LNCaP clone FGC (cell line): ENCODE measurements at regions not wholly inside any gene's neighbourhood (a gene's known extent, or its start where the extent isn't known, plus 50 kb on each side); places are given as distances from the start of the nearest gene placed in this dataset.
A peak's percentile ranks its signal among the peaks of the same experiment; 100 is the strongest.

Source experiments
- DNase-seq: peaks from one replicate; pipeline ENCODE4 v3.0.0-alpha.2; 2011; ENCODE audit warnings: low read depth
- H3K4me3 ChIP-seq: 2 replicates; pipeline ENCODE4 v1.5.1; 2011; ENCODE audit warnings: mild to moderate bottlenecking, low read depth, low read length, control low read depth
- TF ChIP-seq, protein P1 (sequence below): IDR thresholded peaks from 2 replicates; pipeline ENCODE4 v1.5.1; 2012; ENCODE audit warnings: mild to moderate bottlenecking; ENCODE audit not compliant: control insufficient read depth, insufficient read depth; ENCODE audit errors: extremely low read depth

DNA sequence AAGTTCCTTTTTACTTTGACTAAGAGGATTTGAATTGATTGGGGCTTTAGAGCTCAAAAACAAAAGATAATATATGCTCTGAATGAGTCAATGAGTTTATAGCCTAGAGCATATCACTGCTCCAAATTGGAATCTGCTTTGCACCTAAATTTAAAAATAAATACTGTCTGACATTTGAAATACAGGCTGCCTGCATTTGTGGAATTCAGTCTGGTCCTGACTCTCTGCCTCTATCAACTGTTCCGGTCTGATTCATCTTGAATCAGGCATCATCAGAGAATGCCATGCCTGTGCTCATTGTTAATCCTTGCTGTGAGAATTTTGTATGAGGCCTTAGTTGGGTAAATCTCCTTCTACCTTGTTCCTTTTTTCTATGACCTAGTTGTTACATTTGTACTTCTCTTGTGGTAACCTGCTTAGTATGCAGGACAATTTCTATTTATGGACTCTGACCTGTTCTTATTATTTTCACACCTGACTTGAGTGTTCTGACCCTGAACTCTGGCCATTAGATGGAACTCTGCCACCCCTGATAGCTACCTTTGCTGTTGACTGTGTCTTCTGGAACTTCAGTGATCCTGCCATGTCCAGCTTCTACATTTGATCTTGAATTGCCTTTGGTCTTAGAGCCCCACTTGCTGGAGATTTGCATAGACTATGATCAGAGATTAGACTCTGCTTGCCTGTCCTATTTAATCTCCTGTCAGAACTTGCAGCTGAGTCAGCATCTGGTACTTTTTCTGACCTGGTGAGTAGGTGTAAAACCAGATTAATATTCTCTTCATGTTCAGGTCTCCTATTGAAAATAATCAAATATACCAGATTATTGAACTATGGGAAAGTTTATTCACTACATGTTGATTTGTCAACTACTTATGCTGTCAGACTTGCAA, 442.7 kb upstream of the HS3ST5 start:
- TF ChIP-seq, protein P1, sequence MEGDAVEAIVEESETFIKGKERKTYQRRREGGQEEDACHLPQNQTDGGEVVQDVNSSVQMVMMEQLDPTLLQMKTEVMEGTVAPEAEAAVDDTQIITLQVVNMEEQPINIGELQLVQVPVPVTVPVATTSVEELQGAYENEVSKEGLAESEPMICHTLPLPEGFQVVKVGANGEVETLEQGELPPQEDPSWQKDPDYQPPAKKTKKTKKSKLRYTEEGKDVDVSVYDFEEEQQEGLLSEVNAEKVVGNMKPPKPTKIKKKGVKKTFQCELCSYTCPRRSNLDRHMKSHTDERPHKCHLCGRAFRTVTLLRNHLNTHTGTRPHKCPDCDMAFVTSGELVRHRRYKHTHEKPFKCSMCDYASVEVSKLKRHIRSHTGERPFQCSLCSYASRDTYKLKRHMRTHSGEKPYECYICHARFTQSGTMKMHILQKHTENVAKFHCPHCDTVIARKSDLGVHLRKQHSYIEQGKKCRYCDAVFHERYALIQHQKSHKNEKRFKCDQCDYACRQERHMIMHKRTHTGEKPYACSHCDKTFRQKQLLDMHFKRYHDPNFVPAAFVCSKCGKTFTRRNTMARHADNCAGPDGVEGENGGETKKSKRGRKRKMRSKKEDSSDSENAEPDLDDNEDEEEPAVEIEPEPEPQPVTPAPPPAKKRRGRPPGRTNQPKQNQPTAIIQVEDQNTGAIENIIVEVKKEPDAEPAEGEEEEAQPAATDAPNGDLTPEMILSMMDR: no peak
- no peak for DNase-seq
- no peak overlapping the region for H3K4me3 ChIP-seq

- no peak overlapping the region for H3K4me3 ChIP-seq
- TF ChIP-seq, protein P1: no peak
Observed at GRCh38 chr6:114783783-114784182, 441.0 kb upstream of the HS3ST5 start.

GRCh38 chr6:114783083-114783482, 440.3 kb upstream of the HS3ST5 start:
- no peak for DNase-seq
- H3K4me3 ChIP-seq: no peak overlapping the region
- TF ChIP-seq, protein P1: no peak

More at GRCh38 chr6:114783783-114784182, 441.0 kb upstream of the HS3ST5 start:
- DNase-seq: no peak

GRCh38 chr6:114764866-114765265, 422.0 kb upstream of the HS3ST5 start:
- TF ChIP-seq, protein P1: no peak
- DNase-seq: no peak
- no peak overlapping the region for H3K4me3 ChIP-seq

GRCh38 chr6:114762145-114762544, 419.3 kb upstream of the HS3ST5 start:
- H3K4me3 ChIP-seq: no peak overlapping the region
- TF ChIP-seq, protein P1: no peak
- DNase-seq: no peak

DNA sequence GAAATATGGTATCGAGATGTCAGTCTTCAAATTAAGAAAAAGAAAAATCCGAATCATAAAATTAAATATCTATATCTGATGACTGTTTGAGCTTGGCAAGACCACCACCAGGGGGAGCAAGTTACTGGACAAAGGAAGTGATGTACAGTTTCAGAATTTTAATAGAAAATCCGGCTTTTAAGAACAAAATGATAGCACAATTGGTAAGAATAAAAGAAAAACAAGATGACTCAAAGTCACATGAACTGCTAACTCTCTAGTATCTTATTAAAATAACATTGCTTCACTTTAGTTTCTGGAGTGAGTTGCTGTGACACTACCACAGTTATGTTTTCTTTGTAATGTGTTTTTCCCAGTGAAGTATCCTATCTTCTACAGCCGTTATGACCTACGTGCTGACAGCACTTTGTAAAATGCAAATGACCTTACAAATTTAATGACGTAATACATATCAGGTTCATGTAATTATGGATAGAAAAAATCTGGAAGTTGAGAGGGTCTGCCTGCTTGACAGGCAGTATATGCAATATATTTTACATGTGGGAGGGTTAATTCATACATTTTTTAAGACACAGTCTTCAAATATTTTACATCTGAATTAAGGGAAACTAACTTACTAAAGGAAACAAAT, 405.3 kb upstream of the HS3ST5 start:
- no peak for DNase-seq
- H3K4me3 ChIP-seq: no peak overlapping the region
- TF ChIP-seq, protein P1: peak; percentile 55
